D721Med (cell line): ENCODE measurements at regions not wholly inside any gene's neighbourhood (a gene's known extent, or its start where the extent isn't known, plus 50 kb on each side); places are given as distances from the start of the nearest gene placed in this dataset.
"Not testable (repeated sequence)": the region's sequence is repeated elsewhere in the genome, so short reads cannot be mapped to it uniquely, and the experiment has no call there.

Experiments
- DNase-seq: peaks from one replicate; pipeline ENCODE4 v3.0.0; 2011; ENCODE audit warnings: low spot score; ENCODE audit not compliant: insufficient read length
- FAIRE-seq: peaks from 2 replicates; lab custom pipeline; 2011; peaks lifted over from hg19 to GRCh38; lab: Jason Lieb, UNC
- TF ChIP-seq, protein P1 (sequence below): IDR thresholded peaks from 2 replicates; pipeline ENCODE4 v1.5.1; 2012; ENCODE audit warnings: mild to moderate bottlenecking, control low read depth; ENCODE audit not compliant: insufficient read depth; ENCODE audit errors: missing control alignments

DNA sequence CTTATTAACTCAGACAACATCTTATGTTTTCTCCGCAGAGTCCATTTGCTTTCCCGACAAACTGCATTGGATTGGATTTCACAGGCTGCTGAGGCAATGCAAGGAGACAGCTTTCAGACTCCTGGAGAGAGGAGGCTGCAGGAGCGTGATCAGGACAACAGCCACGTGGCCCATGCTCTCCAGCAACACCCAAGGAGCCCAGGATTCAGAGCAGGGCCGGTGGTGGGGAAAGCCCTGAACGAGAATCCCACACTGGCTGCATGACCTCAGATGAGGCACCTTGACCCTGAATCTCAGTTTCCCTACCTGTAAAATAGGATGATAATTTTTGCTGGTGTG lies 78.3 kb upstream of the NFASC start:
- FAIRE-seq (no peak), DNase-seq (no peak)
- TF ChIP-seq, protein P1, sequence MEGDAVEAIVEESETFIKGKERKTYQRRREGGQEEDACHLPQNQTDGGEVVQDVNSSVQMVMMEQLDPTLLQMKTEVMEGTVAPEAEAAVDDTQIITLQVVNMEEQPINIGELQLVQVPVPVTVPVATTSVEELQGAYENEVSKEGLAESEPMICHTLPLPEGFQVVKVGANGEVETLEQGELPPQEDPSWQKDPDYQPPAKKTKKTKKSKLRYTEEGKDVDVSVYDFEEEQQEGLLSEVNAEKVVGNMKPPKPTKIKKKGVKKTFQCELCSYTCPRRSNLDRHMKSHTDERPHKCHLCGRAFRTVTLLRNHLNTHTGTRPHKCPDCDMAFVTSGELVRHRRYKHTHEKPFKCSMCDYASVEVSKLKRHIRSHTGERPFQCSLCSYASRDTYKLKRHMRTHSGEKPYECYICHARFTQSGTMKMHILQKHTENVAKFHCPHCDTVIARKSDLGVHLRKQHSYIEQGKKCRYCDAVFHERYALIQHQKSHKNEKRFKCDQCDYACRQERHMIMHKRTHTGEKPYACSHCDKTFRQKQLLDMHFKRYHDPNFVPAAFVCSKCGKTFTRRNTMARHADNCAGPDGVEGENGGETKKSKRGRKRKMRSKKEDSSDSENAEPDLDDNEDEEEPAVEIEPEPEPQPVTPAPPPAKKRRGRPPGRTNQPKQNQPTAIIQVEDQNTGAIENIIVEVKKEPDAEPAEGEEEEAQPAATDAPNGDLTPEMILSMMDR = no peak

DNA sequence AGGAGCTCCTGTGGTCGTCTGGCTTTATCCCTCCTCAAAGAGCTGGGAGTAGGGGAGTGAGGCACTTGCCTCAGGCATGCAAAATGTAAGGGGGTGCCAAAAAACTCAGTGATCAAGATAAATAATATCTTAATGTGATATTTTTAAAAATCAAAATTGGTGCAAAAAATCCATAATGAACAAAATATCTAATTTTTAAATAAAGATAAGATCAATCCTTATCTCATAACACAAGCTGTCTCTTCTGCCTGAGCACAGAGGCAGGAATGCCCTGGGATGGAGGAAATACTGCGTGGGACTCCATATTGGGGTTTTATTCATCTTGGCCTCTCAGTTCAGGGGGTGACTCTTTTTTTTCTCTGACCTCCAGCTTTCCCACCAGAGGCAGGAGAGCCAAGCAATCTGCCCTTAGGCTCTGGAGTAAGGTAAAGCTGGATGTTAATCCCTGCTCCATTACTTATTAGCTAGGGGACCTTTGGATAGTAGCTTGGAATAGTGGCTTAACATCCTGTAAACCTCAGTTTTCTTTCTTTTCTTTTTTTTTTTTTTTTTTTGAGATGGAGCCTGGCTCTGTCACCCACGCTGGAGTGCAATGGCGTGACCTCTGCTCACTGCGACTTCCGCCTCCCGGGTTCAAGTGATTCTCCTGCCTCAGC lies 77.3 kb upstream of the NFASC start:
- TF ChIP-seq, protein P1 = no peak
- DNase-seq (no peak), FAIRE-seq (no peak)

DNA sequence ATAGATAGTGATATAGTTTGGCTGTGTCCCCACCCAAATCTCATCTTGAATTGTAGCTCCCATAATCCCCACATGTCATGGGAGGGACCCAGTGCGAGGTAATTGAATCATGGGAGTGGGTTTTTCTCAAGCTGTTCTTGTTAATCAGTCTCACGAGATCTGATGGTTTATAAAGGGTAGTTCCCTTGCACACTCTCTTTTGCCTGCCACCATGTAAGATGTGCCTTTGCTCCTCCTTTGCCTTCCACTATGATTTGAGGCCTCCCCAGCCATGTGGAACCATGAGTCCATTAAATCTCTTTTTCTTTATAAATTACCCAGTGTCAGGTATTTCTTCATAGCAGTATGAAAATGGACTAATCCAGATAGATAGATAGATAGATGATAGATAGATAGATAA lies 73.8 kb upstream of the NFASC start:
- not testable (repeated sequence) for FAIRE-seq, DNase-seq

DNA sequence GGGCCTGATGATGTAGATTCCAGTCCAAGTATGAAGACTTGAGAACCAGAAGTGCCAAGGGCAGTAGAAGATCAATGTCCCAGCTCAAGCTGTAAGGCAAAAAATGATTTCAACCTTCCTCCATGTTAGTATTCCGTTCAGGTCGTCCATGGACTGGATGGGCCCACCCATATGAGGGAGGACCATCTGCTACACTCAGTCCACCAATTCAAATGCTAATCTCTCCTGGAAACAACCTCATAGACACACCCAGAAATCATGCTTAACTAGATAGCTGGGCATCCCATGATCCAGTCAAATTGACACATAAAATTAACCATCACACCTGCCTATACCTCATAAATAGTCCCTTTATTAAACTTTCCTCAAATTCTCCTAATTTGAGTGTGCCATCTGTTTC lies 73.3 kb upstream of the NFASC start:
- DNase-seq = no peak
- TF ChIP-seq, protein P1 = no peak
- FAIRE-seq = no peak

DNA sequence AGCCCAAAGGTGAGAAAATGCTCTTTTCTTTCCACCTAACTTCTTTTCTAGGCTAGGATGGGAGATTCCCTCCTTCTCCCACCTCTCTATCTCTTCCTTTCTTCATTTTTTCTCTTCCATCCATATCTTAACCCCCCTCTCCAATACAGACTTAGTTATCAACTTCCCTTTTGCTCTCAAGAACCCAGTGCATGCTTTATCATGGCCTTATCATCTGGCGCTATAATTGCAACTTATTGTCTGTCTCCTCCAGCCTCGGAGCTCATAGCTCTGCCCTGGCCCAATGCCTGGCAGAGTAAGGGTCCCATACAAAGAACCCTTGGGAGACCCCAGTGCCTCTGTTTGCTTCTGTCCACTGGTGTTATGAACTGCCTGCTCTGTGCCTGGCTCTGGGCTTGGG lies 71.0 kb upstream of the NFASC start:
- FAIRE-seq = no peak
- TF ChIP-seq, protein P1 = no peak
- no peak for DNase-seq

DNA sequence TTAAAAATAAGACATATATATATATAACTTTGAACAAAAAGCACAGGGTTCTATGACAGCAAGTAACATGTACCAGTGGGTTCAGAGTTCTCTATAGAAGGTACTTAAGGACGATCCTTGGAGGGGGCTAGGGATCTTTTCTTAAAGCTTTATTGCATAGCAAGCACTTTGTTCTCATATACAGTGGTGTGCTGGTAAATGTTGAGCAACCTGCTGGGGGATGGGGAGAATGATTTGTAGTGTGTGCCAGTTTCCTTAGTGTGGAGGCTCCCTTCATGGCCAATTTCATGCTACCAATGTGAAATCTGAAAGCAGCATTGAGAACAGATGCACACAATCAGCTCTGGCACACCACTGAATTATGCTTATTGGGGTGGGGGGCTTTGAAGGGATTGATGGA lies 69.5 kb upstream of the NFASC start:
- TF ChIP-seq, protein P1 = no peak
- no peak for FAIRE-seq
- no peak for DNase-seq

DNA sequence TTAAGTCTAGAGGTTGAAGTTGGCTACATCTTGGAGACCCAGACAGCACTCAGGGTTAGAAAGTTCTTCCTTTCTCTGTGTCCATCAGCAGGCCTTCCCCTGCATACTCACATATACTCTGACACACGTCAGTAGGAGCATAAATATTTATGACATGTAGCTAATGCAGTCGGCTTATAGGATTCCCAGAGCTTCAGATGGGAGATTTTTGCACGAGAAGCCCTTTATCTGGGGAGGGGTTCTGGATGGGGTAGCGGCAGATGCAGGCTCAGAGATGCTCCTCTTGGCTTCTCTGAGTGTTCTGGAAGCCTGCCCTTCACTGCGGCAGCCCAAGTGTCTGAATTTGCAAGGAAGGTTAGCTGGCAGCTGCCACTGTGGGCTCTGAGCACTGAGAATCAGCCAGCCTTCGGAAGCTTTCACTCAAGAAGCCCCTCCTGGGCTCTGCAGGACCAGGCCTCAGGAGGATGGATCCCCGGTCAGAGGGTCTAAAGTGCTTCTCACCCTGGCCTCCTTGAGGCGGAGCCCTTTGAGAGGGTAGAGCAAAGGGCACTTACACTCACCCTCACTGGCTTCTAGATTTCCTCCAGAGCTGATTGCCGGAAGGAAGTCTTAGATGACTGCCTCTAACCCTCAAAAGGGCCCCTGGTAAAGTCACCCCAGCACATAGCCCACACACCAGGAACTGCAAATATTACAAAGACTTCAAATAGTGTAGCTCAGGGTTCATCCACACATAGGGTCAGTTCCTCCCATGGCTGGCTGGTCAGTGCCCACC lies 68.1 kb upstream of the NFASC start:
- no peak for DNase-seq
- no peak for FAIRE-seq
- TF ChIP-seq, protein P1 = no peak
